ENCODE measurements at regions not wholly inside any gene's neighbourhood (a gene's known extent, or its start where the extent isn't known, plus 50 kb on each side); places are given as distances from the start of the nearest gene placed in this dataset.
"Not testable (repeated sequence)": the region's sequence is repeated elsewhere in the genome, so short reads cannot be mapped to it uniquely, and the experiment has no call there.

GRCh38 chr14:106737021-106737420 lies 1210.6 kb downstream of the TMEM121 start:
- Mint-ChIP-seq H3K9me3 (no peaks in the 10 kb centered on the region), H3K36me3 (no peaks in the 10 kb centered on the region), H3K4me1 (peaks cover 0 to 11% (median 1%) of the 10 kb centered on the region in 4 donors), H3K27me3 (peaks cover 0 to 12% (median 0%) of the 10 kb centered on the region in 5 donors), H3K4me3 (peak overlapping the region in 1 of 10 donors; percentile 91), H3K27ac (peak overlapping the region in 1 of 10 donors; percentile 99)
- POLR2A ChIA-PET: no interaction called here
- ATAC-seq: no peak
- peak in 1 of 10 donors; percentile 75 for DNase-seq

GRCh38 chr14:106738075-106738474 lies 1211.7 kb downstream of the TMEM121 start:
- H3K27me3 Mint-ChIP-seq: peaks cover 0 to 12% (median 0%) of the 10 kb centered on the region in 5 donors
- H3K4me1 Mint-ChIP-seq: peaks cover 0 to 11% (median 1%) of the 10 kb centered on the region in 4 donors
- H3K9me3 Mint-ChIP-seq: no peaks in the 10 kb centered on the region
- H3K4me3 Mint-ChIP-seq: peak overlapping the region in 1 of 10 donors; percentile 91
- POLR2A ChIA-PET: interaction anchor here (0.7 kb wide), 1 partner anchor 27 kb away, joined by 3 read pairs; no protein-coding TSS in a partner anchor
- ATAC-seq (no peak), DNase-seq (peak in 1 of 10 donors; percentile 39)
- H3K36me3 Mint-ChIP-seq: no peaks in the 10 kb centered on the region
- peak overlapping the region in 1 of 10 donors; percentile 99 for H3K27ac Mint-ChIP-seq

- ATAC-seq, H3K9me3 Mint-ChIP-seq, H3K36me3 Mint-ChIP-seq, DNase-seq: not testable (repeated sequence)
- Mint-ChIP-seq H3K4me3 (peak overlapping the region in 1 of 10 donors; percentile 91), H3K4me1 (peaks cover 0 to 11% (median 1%) of the 10 kb centered on the region in 4 donors), H3K27ac (peak overlapping the region in 1 of 10 donors; percentile 99), H3K27me3 (peaks cover 0 to 12% (median 0%) of the 10 kb centered on the region in 5 donors)
- POLR2A ChIA-PET: interaction anchor here (0.7 kb wide), 1 partner anchor 27 kb away, joined by 3 read pairs; no protein-coding TSS in a partner anchor
These were observed 1212.3 kb downstream of the TMEM121 start for GRCh38 chr14:106738598-106739258.

DNA sequence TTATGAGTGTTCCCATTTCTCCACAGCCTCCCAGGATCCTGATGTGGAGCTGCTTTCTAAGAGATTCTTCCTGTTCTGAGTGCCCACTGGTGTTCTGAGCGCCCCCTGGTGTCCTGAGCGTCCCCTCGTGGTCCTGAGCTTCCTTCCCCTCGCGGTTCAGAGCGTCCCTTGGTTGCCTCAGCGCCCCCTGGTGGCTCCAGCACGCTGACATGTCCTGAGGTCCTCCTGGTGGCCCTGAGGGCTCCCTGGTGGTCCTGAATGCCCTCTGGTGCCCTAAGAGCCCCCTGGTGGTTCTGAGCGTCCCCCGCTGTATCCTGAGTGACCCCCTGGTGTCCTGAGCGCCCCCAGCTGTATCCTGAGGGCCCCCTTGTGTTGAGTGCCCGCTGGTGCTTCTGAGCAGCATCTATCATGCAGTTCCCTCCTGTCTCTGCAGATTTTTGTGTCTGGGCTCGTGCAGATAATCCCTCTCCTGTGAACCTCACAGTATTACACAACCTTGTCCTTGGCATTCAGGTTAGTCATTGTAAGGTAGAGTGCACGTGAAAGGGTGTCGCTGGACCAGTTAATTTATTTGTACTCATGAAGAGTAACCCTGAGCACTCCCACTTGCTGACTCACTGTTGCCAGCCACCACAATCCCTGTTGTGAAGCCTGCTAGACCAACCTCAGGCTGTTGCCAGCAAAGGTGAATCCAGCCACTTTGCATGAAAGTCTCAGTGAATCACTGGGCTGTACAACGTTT lies 1214.9 kb downstream of the TMEM121 start:
- POLR2A ChIA-PET, H3K9me3 Mint-ChIP-seq, H3K27me3 Mint-ChIP-seq, H3K36me3 Mint-ChIP-seq, H3K4me3 Mint-ChIP-seq: not testable (repeated sequence)
- DNase-seq: peak in 6 of 10 donors; percentile 53 to 87 (median 77)
- peak; percentile 86 to 89 for ATAC-seq
- Mint-ChIP-seq H3K4me1 (peaks cover 0 to 25% (median 3%) of the 10 kb centered on the region in 4 donors), H3K27ac (peak overlapping the region in 3 of 10 donors; percentile 73 to 82 (median 73))

DNA sequence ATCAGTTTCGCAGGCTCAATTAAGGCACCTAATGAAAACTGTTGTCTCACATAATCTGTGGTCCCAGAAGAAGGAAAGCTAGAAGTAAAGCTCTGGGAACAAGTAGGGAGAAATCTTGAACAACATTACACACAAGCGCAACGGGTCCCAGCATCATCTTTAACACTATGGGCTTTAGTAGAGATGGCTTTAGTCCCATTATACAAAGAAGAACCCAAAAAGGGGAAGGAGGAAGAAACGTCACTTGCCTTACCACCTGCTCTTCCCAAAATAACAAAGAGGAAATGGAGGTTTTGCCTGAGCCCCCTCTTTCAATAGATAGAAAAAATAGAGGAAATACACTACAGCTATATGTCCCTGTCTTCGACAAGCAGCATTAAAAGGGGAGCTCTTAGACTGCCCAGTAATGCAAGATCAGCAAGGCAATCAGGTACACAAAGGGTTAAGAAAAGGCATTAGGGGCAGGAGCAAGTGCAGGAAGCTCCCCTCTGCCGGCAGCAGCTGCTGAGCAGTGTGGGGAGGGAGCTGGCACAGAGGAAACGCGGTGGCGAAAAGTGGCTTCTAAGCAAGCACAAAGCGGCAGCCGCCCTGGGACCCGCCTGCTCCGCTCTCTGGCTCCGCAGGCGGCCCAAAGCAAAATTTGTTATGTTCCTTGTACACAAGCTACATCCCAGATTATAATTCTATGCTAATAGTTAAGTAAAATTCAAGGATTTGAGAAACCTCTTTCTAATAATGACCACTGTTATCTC lies 1218.8 kb downstream of the TMEM121 start:
- H3K27me3 Mint-ChIP-seq, H3K9me3 Mint-ChIP-seq, H3K36me3 Mint-ChIP-seq, POLR2A ChIA-PET: not testable (repeated sequence)
- DNase-seq (peak in 7 of 10 donors; percentile 2 to 38 (median 20)), ATAC-seq (peak; percentile 89 to 91)
- Mint-ChIP-seq H3K4me1 (peaks cover 0 to 30% (median 3%) of the 10 kb centered on the region in 4 donors), H3K4me3 (peak overlapping the region in 4 of 10 donors; percentile 33 to 51 (median 41)), H3K27ac (peak overlapping the region in 2 of 10 donors; percentile 19 to 71)

GRCh38 chr14:106750089-106750488 lies 1223.7 kb downstream of the TMEM121 start:
- H3K4me3 Mint-ChIP-seq, POLR2A ChIA-PET, H3K9me3 Mint-ChIP-seq, H3K36me3 Mint-ChIP-seq, DNase-seq, H3K27me3 Mint-ChIP-seq, H3K27ac Mint-ChIP-seq: not testable (repeated sequence)
- peaks cover 0 to 19% (median 1%) of the 10 kb centered on the region in 4 donors for H3K4me1 Mint-ChIP-seq
- peak in 1 of 2 donors; percentile 51 for ATAC-seq

GRCh38 chr14:106753751-106754150 lies 1227.4 kb downstream of the TMEM121 start:
- H3K36me3 Mint-ChIP-seq, H3K9me3 Mint-ChIP-seq, POLR2A ChIA-PET, ATAC-seq, DNase-seq, H3K4me3 Mint-ChIP-seq, H3K27me3 Mint-ChIP-seq, H3K27ac Mint-ChIP-seq: not testable (repeated sequence)
- peaks cover 0 to 13% (median 0%) of the 10 kb centered on the region in 4 donors for H3K4me1 Mint-ChIP-seq

DNA sequence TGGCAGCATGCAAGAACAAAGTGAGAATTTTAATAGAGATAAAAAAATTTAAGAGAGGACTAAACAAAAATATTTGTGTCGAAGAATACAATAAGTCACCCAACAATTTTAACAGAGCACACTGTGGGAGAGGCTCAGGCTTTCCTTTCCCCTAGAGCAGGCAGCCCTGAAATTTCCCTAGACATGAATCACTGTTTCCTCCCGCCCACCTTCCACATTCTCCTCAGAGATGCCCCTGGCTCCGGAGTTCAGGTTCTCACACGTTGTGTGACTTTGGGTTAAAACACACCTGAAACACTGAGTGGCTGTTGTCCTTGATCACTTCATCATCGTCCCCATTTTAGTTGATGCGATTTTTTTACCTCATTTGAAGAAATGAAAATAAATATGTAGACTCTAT lies 1231.1 kb downstream of the TMEM121 start:
- H3K27ac Mint-ChIP-seq, H3K36me3 Mint-ChIP-seq, ATAC-seq, H3K27me3 Mint-ChIP-seq, DNase-seq, H3K4me3 Mint-ChIP-seq, POLR2A ChIA-PET, H3K9me3 Mint-ChIP-seq, H3K4me1 Mint-ChIP-seq: not testable (repeated sequence)

GRCh38 chr14:106761886-106762816 lies 1235.8 kb downstream of the TMEM121 start:
- ATAC-seq: peak; percentile 48 to 73
- not testable (repeated sequence) for H3K27ac Mint-ChIP-seq, H3K36me3 Mint-ChIP-seq

GRCh38 chr14:106764968-106765369 lies 1238.6 kb downstream of the TMEM121 start:
- H3K27me3 Mint-ChIP-seq, H3K36me3 Mint-ChIP-seq, H3K9me3 Mint-ChIP-seq, H3K27ac Mint-ChIP-seq: not testable (repeated sequence)
- H3K4me3 Mint-ChIP-seq: peak overlapping the region in 2 of 10 donors; percentile 3 to 12
- peaks cover 20 to 35% (median 27%) of the 10 kb centered on the region in 4 donors for H3K4me1 Mint-ChIP-seq
- POLR2A ChIA-PET: interaction anchor here (0.5 kb wide), 1 partner anchor 27 kb away, joined by 3 read pairs; no protein-coding TSS in a partner anchor
- ATAC-seq: peak; percentile 78 to 82
- peak in 6 of 10 donors; percentile 13 to 54 (median 30) for DNase-seq

More at GRCh38 chr14:106761886-106762816, 1235.8 kb downstream of the TMEM121 start:
- H3K9me3 Mint-ChIP-seq, POLR2A ChIA-PET, H3K27me3 Mint-ChIP-seq, H3K4me3 Mint-ChIP-seq: not testable (repeated sequence)
- H3K4me1 Mint-ChIP-seq: peaks cover 14 to 33% (median 16%) of the 10 kb centered on the region in 4 donors
- DNase-seq: peak in 5 of 10 donors; percentile 8 to 39 (median 29)

- H3K4me3 Mint-ChIP-seq: peak overlapping the region in 1 of 10 donors; percentile 63
- no peaks in the 10 kb centered on the region for H3K9me3 Mint-ChIP-seq
- DNase-seq (no peak), ATAC-seq (no peak)
- POLR2A ChIA-PET: no interaction called here
- H3K36me3 Mint-ChIP-seq: no peaks in the 10 kb centered on the region
- H3K27ac Mint-ChIP-seq: no peak overlapping the region
- peaks cover 0 to 1% (median 0%) of the 10 kb centered on the region in 5 donors for H3K27me3 Mint-ChIP-seq
- peaks cover 23 to 43% (median 33%) of the 10 kb centered on the region in 4 donors for H3K4me1 Mint-ChIP-seq
These were observed 1239.8 kb downstream of the TMEM121 start for GRCh38 chr14:106766145-106766544.
